WTC11 (cell line): ENCODE measurements at regions not wholly inside any gene's neighbourhood (a gene's known extent, or its start where the extent isn't known, plus 50 kb on each side); places are given as distances from the start of the nearest gene placed in this dataset.

Experiments used
- ATAC-seq: fragments of 200-7000 bp; cut with Tn5 transposase; 2 replicates; pipeline ENCODE4 v1.10.0; 2021; ENCODE audit warnings: mild to moderate bottlenecking, moderate library complexity
- CTCF ChIA-PET: fragments of 300-600 bp; sonication (Branson Sonifier 250); formaldehyde crosslinking; loops from one replicate; lab custom pipeline; 2021; ENCODE audit warnings: antibody characterized with exemption; lab: Charles Lee
- POLR2A ChIA-PET: fragments of 350-600 bp; sonication (Branson Sonifier 250); formaldehyde crosslinking; loops from one replicate; lab custom pipeline; 2021; ENCODE audit warnings: antibody characterized with exemption; lab: Charles Lee
- DNase-seq: peaks from one replicate; pipeline ENCODE4 v3.0.0; 2021; ENCODE audit warnings: low spot score
- H3K27ac Mint-ChIP-seq: 2 replicates; pipeline ENCODE4 v1.8.0; 2021; ENCODE audit warnings: mixed read lengths
- H3K27me3 Mint-ChIP-seq: 2 replicates; pipeline ENCODE4 v1.8.0; 2021; ENCODE audit warnings: low read depth, mild to moderate bottlenecking, moderate library complexity, mixed read lengths
- H3K36me3 Mint-ChIP-seq: 2 replicates; pipeline ENCODE4 v1.8.0; 2021; ENCODE audit warnings: mixed read lengths
- H3K4me1 Mint-ChIP-seq: 2 replicates; pipeline ENCODE4 v1.8.0; 2022; ENCODE audit warnings: mixed read lengths
- H3K4me3 Mint-ChIP-seq: 2 replicates; pipeline ENCODE4 v1.8.0; 2021; ENCODE audit warnings: mild to moderate bottlenecking, moderate library complexity, mixed read lengths
- H3K9me3 Mint-ChIP-seq: 2 replicates; pipeline ENCODE4 v1.8.0; 2021; ENCODE audit warnings: mixed read lengths
- ATF2 ChIP-seq: sonication (generic); formaldehyde crosslinking; IDR thresholded peaks from 2 replicates; pipeline ENCODE4 v1.8.1; 2022; ENCODE audit warnings: low read depth, missing genetic modification reagents, borderline replicate concordance
- CREM ChIP-seq: sonication (generic); formaldehyde crosslinking; IDR thresholded peaks from 2 replicates; pipeline ENCODE4 v1.8.1; 2022; ENCODE audit warnings: mild to moderate bottlenecking, missing genetic modification reagents, moderate library complexity
- JAZF1 ChIP-seq: fragments of 250-450 bp; sonication (Bioruptor Pico); IDR thresholded peaks from 2 replicates; pipeline ENCODE4 v1.9.0; 2021; ENCODE audit warnings: moderate library complexity, mild to moderate bottlenecking, inconsistent platforms
- NFATC4 ChIP-seq: fragments of 250-450 bp; sonication (Bioruptor Pico); IDR thresholded peaks from 2 replicates; pipeline ENCODE4 v1.9.0; 2021; ENCODE audit warnings: mild to moderate bottlenecking
- NR1H2 ChIP-seq: sonication (generic); formaldehyde crosslinking; IDR thresholded peaks from 2 replicates; pipeline ENCODE4 v1.9.0; 2021; ENCODE audit warnings: mild to moderate bottlenecking, moderate library complexity, missing genetic modification reagents
- NR2C2 ChIP-seq: sonication (generic); formaldehyde crosslinking; IDR thresholded peaks from 2 replicates; pipeline ENCODE4 v1.8.0; 2022; ENCODE audit warnings: mild to moderate bottlenecking, missing genetic modification reagents
- PREB ChIP-seq: sonication (generic); formaldehyde crosslinking; IDR thresholded peaks from 2 replicates; pipeline ENCODE4 v1.8.1; 2022; ENCODE audit warnings: mild to moderate bottlenecking, missing genetic modification reagents, moderate library complexity, borderline replicate concordance
- SMAD4 ChIP-seq: sonication (generic); formaldehyde crosslinking; IDR thresholded peaks from 2 replicates; pipeline ENCODE4 v1.8.0; 2022; ENCODE audit warnings: mild to moderate bottlenecking, missing genetic modification reagents
- SP1 ChIP-seq: sonication (generic); formaldehyde crosslinking; conservative IDR thresholded peaks from 2 replicates; pipeline ENCODE4 v1.8.1; 2022; ENCODE audit warnings: missing genetic modification reagents
- USF1 ChIP-seq: sonication (generic); formaldehyde crosslinking; IDR thresholded peaks from 2 replicates; pipeline ENCODE4 v1.8.0; 2022; ENCODE audit warnings: mild to moderate bottlenecking, missing genetic modification reagents
- ZNF121 ChIP-seq: sonication (generic); formaldehyde crosslinking; IDR thresholded peaks from 2 replicates; pipeline ENCODE4 v1.8.0; 2023; ENCODE audit warnings: missing genetic modification reagents
- ZNF232 ChIP-seq: sonication (generic); formaldehyde crosslinking; IDR thresholded peaks from 2 replicates; pipeline ENCODE4 v1.8.0; 2022; ENCODE audit warnings: mild to moderate bottlenecking, missing genetic modification reagents
- ZNF317 ChIP-seq: sonication (generic); formaldehyde crosslinking; IDR thresholded peaks from 2 replicates; pipeline ENCODE4 v1.8.1; 2023; ENCODE audit warnings: low read depth, mild to moderate bottlenecking, moderate library complexity, missing genetic modification reagents, borderline replicate concordance
- TF ChIP-seq, protein P1 (sequence below): sonication (generic); formaldehyde crosslinking; conservative IDR thresholded peaks from 2 replicates; pipeline ENCODE4 v1.8.1; 2022; ENCODE audit warnings: mild to moderate bottlenecking, missing genetic modification reagents
- TF ChIP-seq, protein P2 (sequence below): sonication (generic); formaldehyde crosslinking; IDR thresholded peaks from 2 replicates; pipeline ENCODE4 v1.8.0; 2022; ENCODE audit warnings: mild to moderate bottlenecking, missing genetic modification reagents
- TF ChIP-seq, protein P3 (sequence below): fragments of 250-450 bp; sonication (Bioruptor Pico); IDR thresholded peaks from 2 replicates; pipeline ENCODE4 v1.8.0; 2021; ENCODE audit warnings: mild to moderate bottlenecking
- TF ChIP-seq, protein P4 (sequence below): fragments of 200-600 bp; IDR thresholded peaks from 2 replicates; pipeline ENCODE4 v1.8.0; 2022; ENCODE audit warnings: antibody characterized with exemption
- TF ChIP-seq, protein P5 (sequence below): sonication (generic); formaldehyde crosslinking; IDR thresholded peaks from 2 replicates; pipeline ENCODE4 v1.8.1; 2022; ENCODE audit warnings: missing genetic modification reagents, borderline replicate concordance

- no peak for TF ChIP-seq SP1
- TF ChIP-seq, all 79 proteins: peak for 0
Measured at GRCh38 chr6:65943548-65943947, 236.5 kb upstream of the EYS start (continued).

DNA sequence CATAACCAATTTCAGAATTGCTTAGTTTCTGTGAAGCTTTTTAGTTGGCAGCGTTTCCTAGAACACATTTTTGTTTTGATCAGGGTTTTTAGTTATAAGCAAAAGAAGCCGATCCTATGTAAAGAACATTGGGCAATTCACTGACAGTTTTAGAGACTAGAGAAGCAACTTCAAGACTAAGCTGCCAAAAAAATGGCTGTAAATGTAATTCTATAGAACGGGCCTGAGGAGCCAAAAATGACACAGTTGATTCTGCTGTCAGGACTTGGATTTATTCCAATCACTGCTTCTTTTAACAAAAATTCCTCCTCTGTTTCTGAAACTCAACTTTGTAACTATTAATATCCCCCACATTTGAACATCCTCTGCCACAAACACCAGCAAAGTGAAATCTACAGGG is 236.0 kb upstream of the EYS start:
- POLR2A ChIA-PET: no interaction called here
- no peak overlapping the region for H3K4me3 Mint-ChIP-seq
- TF ChIP-seq ZNF317 (CRISPR knock-in tag): no peak
- ATAC-seq: no peak
- H3K36me3 Mint-ChIP-seq: peaks cover 18% of the 10 kb centered on the region
- no peak for DNase-seq
- H3K4me1 Mint-ChIP-seq: no peaks in the 10 kb centered on the region
- H3K27me3 Mint-ChIP-seq: 0 out of 2 replicates have a peak, but pooled peaks cover 3% of the 10 kb centered on the region
- H3K9me3 Mint-ChIP-seq: peaks cover 44% of the 10 kb centered on the region
- no peak overlapping the region for H3K27ac Mint-ChIP-seq
- CTCF ChIA-PET: no interaction called here

DNA sequence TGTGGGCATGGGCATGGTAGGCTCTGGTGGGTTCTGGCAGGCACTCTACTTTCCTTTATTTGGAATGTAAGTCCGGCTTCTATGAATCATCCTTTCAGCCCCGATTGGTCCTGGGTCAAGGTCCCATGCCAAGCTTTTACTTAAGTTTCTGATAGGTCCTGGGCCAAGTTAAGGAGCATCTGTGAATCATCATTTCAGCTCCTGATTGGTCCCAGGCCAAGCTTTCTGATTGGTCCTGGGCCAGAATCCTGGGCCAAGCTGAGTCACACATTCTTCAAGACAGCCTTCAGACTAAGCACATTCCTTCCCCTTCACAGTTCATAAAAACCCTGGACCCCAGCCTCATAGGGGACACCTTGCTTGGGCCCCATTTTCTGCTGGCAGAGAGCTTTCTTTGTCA is 231.0 kb upstream of the EYS start:
- POLR2A ChIA-PET: no interaction called here
- Mint-ChIP-seq H3K4me3 (no peak overlapping the region), H3K9me3 (peaks cover 41% of the 10 kb centered on the region), H3K27me3 (0 out of 2 replicates have a peak, but pooled peaks cover 3% of the 10 kb centered on the region), H3K27ac (no peak overlapping the region), H3K36me3 (peaks cover 22% of the 10 kb centered on the region), H3K4me1 (no peaks in the 10 kb centered on the region)
- ATAC-seq (no peak), DNase-seq (no peak)
- TF ChIP-seq, protein P1, sequence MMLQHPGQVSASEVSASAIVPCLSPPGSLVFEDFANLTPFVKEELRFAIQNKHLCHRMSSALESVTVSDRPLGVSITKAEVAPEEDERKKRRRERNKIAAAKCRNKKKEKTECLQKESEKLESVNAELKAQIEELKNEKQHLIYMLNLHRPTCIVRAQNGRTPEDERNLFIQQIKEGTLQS: no peak
- TF ChIP-seq, protein P2, sequence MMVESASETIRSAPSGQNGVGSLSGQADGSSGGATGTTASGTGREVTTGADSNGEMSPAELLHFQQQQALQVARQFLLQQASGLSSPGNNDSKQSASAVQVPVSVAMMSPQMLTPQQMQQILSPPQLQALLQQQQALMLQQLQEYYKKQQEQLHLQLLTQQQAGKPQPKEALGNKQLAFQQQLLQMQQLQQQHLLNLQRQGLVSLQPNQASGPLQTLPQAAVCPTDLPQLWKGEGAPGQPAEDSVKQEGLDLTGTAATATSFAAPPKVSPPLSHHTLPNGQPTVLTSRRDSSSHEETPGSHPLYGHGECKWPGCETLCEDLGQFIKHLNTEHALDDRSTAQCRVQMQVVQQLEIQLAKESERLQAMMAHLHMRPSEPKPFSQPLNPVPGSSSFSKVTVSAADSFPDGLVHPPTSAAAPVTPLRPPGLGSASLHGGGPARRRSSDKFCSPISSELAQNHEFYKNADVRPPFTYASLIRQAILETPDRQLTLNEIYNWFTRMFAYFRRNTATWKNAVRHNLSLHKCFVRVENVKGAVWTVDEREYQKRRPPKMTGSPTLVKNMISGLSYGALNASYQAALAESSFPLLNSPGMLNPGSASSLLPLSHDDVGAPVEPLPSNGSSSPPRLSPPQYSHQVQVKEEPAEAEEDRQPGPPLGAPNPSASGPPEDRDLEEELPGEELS (CRISPR knock-in tag): no peak
- TF ChIP-seq ZNF121 (CRISPR knock-in tag): no peak
- no peak for TF ChIP-seq NR1H2
- no peak for TF ChIP-seq PREB (CRISPR knock-in tag)
- no peak for TF ChIP-seq NR2C2 (CRISPR knock-in tag)
- TF ChIP-seq CREM: no peak
- TF ChIP-seq, protein P3, sequence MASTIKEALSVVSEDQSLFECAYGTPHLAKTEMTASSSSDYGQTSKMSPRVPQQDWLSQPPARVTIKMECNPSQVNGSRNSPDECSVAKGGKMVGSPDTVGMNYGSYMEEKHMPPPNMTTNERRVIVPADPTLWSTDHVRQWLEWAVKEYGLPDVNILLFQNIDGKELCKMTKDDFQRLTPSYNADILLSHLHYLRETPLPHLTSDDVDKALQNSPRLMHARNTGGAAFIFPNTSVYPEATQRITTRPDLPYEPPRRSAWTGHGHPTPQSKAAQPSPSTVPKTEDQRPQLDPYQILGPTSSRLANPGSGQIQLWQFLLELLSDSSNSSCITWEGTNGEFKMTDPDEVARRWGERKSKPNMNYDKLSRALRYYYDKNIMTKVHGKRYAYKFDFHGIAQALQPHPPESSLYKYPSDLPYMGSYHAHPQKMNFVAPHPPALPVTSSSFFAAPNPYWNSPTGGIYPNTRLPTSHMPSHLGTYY: no peak
- no peak for TF ChIP-seq SMAD4 (CRISPR knock-in tag)
- TF ChIP-seq JAZF1 (CRISPR knock-in tag): no peak
- TF ChIP-seq ATF2: no peak
- no peak for TF ChIP-seq ZNF232 (CRISPR knock-in tag)
- TF ChIP-seq, protein P4, sequence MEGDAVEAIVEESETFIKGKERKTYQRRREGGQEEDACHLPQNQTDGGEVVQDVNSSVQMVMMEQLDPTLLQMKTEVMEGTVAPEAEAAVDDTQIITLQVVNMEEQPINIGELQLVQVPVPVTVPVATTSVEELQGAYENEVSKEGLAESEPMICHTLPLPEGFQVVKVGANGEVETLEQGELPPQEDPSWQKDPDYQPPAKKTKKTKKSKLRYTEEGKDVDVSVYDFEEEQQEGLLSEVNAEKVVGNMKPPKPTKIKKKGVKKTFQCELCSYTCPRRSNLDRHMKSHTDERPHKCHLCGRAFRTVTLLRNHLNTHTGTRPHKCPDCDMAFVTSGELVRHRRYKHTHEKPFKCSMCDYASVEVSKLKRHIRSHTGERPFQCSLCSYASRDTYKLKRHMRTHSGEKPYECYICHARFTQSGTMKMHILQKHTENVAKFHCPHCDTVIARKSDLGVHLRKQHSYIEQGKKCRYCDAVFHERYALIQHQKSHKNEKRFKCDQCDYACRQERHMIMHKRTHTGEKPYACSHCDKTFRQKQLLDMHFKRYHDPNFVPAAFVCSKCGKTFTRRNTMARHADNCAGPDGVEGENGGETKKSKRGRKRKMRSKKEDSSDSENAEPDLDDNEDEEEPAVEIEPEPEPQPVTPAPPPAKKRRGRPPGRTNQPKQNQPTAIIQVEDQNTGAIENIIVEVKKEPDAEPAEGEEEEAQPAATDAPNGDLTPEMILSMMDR: no peak
- TF ChIP-seq, protein P5, sequence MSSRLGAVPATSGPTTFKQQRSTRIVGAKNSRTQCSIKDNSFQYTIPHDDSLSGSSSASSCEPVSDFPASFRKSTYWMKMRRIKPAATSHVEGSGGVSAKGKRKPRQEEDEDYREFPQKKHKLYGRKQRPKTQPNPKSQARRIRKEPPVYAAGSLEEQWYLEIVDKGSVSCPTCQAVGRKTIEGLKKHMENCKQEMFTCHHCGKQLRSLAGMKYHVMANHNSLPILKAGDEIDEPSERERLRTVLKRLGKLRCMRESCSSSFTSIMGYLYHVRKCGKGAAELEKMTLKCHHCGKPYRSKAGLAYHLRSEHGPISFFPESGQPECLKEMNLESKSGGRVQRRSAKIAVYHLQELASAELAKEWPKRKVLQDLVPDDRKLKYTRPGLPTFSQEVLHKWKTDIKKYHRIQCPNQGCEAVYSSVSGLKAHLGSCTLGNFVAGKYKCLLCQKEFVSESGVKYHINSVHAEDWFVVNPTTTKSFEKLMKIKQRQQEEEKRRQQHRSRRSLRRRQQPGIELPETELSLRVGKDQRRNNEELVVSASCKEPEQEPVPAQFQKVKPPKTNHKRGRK (CRISPR knock-in tag): no peak
- TF ChIP-seq USF1 (CRISPR knock-in tag): no peak
- no peak for TF ChIP-seq NFATC4 (CRISPR knock-in tag)
- CTCF ChIA-PET: no interaction called here
